SK-N-SH treated with all-trans-retinoic acid at 6 μM for 48 hours (cell line): ENCODE measurements at regions not wholly inside any gene's neighbourhood (a gene's known extent, or its start where the extent isn't known, plus 50 kb on each side); places are given as distances from the start of the nearest gene placed in this dataset.

ENCODE experiments used
- ATAC-seq: fragments of 200-7000 bp; cut with Tn5 transposase; 3 replicates; pipeline ENCODE4 v1.9.1; 2020; ENCODE audit warnings: mild to moderate bottlenecking, moderate library complexity
- ARNTL ChIP-seq: fragments of 450-650 bp; formaldehyde crosslinking; IDR thresholded peaks from 2 replicates; pipeline ENCODE4 v1.5.0; 2020; ENCODE audit warnings: low read depth, mild to moderate bottlenecking, moderate library complexity, borderline replicate concordance
- BACH2 ChIP-seq: fragments of 250-450 bp; sonication (Bioruptor Pico); IDR thresholded peaks from 2 replicates; pipeline ENCODE4 v1.9.0; 2021; ENCODE audit warnings: mild to moderate bottlenecking, borderline replicate concordance
- CREB5 ChIP-seq: fragments of 250-450 bp; sonication (Bioruptor Pico); IDR thresholded peaks from 2 replicates; pipeline ENCODE4 v1.5.1; 2020; ENCODE audit warnings: low read depth, mild to moderate bottlenecking, moderate library complexity
- CSDC2 ChIP-seq: fragments of 250-450 bp; sonication (Bioruptor Pico); IDR thresholded peaks from 2 replicates; pipeline ENCODE4 v1.5.0; 2020; ENCODE audit warnings: mild to moderate bottlenecking, moderate library complexity
- CSRNP3 ChIP-seq: fragments of 250-450 bp; sonication (Bioruptor Pico); IDR thresholded peaks from 2 replicates; pipeline ENCODE4 v1.5.1; 2021; ENCODE audit warnings: mild to moderate bottlenecking, moderate library complexity
- ESRRG ChIP-seq: fragments of 250-450 bp; sonication (Bioruptor Pico); IDR thresholded peaks from 2 replicates; pipeline ENCODE4 v1.6.1; 2021; ENCODE audit warnings: mild to moderate bottlenecking
- GLIS3 ChIP-seq: fragments of 250-450 bp; sonication (Bioruptor Pico); IDR thresholded peaks from 2 replicates; pipeline ENCODE4 v1.5.0; 2020; ENCODE audit warnings: mild to moderate bottlenecking, moderate library complexity
- ISL1 ChIP-seq: fragments of 250-450 bp; sonication (Bioruptor Pico); IDR thresholded peaks from 2 replicates; pipeline ENCODE4 v2.1.2; 2022; ENCODE audit warnings: mild to moderate bottlenecking, moderate library complexity
- PATZ1 ChIP-seq: fragments of 250-450 bp; sonication (Bioruptor Pico); IDR thresholded peaks from 2 replicates; pipeline ENCODE4 v1.8.0; 2020; ENCODE audit warnings: mild to moderate bottlenecking, moderate library complexity, borderline replicate concordance
- POU6F1 ChIP-seq: fragments of 250-450 bp; sonication (Bioruptor Pico); IDR thresholded peaks from 2 replicates; pipeline ENCODE4 v1.8.0; 2021; ENCODE audit warnings: low read depth, mild to moderate bottlenecking, moderate library complexity, borderline replicate concordance
- PPARA ChIP-seq: fragments of 250-450 bp; sonication (Bioruptor Pico); IDR thresholded peaks from 2 replicates; pipeline ENCODE4 v1.5.0; 2020; ENCODE audit warnings: mild to moderate bottlenecking, borderline replicate concordance
- SNAI2 ChIP-seq: fragments of 250-450 bp; sonication (Bioruptor Pico); IDR thresholded peaks from 2 replicates; pipeline ENCODE4 v1.5.0; 2020; ENCODE audit warnings: mild to moderate bottlenecking, moderate library complexity
- TCF4 ChIP-seq: fragments of 250-450 bp; sonication (Bioruptor Pico); IDR thresholded peaks from 2 replicates; pipeline ENCODE4 v1.8.0; 2021; ENCODE audit warnings: mild to moderate bottlenecking, moderate library complexity, borderline replicate concordance
- TOX ChIP-seq: fragments of 250-450 bp; sonication (Bioruptor Pico); IDR thresholded peaks from 2 replicates; pipeline ENCODE4 v1.8.0; 2021; ENCODE audit warnings: mild to moderate bottlenecking, moderate library complexity, borderline replicate concordance
- ZC3H10 ChIP-seq: fragments of 250-450 bp; sonication (Bioruptor Pico); IDR thresholded peaks from 2 replicates; pipeline ENCODE4 v1.5.1; 2021; ENCODE audit warnings: mild to moderate bottlenecking, moderate library complexity
- ZFP3 ChIP-seq: fragments of 250-450 bp; sonication (Bioruptor Pico); IDR thresholded peaks from 2 replicates; pipeline ENCODE4 v1.5.0; 2020; ENCODE audit warnings: mild to moderate bottlenecking, moderate library complexity
- ZNF565 ChIP-seq: fragments of 450-650 bp; formaldehyde crosslinking; conservative IDR thresholded peaks from 2 replicates; pipeline ENCODE4 v1.5.0; 2020; ENCODE audit warnings: low read depth, mild to moderate bottlenecking, moderate library complexity
- ZNF70 ChIP-seq: fragments of 450-650 bp; formaldehyde crosslinking; IDR thresholded peaks from 2 replicates; pipeline ENCODE4 v1.5.0; 2020; ENCODE audit warnings: mild to moderate bottlenecking, moderate library complexity
- ZNF8 ChIP-seq: fragments of 450-650 bp; formaldehyde crosslinking; IDR thresholded peaks from 2 replicates; pipeline ENCODE4 v1.5.0; 2020; ENCODE audit warnings: mild to moderate bottlenecking, moderate library complexity

- no peak for ATAC-seq
- TF ChIP-seq ISL1 (no peak), PPARA (CRISPR knock-in tag) (no peak), PATZ1 (CRISPR knock-in tag) (no peak)
These were observed 211.6 kb upstream of the SFSWAP start for GRCh38 chr12:131499160-131499863.

- no peak for ATAC-seq
- TF ChIP-seq TCF4 (CRISPR knock-in tag) (no peak), GLIS3 (CRISPR knock-in tag) (no peak), SNAI2 (CRISPR knock-in tag) (no peak), ZFP3 (CRISPR knock-in tag) (no peak), ARNTL (CRISPR knock-in tag) (no peak), PATZ1 (CRISPR knock-in tag) (no peak), BACH2 (CRISPR knock-in tag) (no peak), POU6F1 (CRISPR knock-in tag) (no peak), CSDC2 (no peak), CSRNP3 (CRISPR knock-in tag) (no peak), ZNF8 (CRISPR knock-in tag) (no peak)
These were observed 211.1 kb upstream of the SFSWAP start for GRCh38 chr12:131499864-131500190.

- TF ChIP-seq PPARA (CRISPR knock-in tag) (no peak), ZC3H10 (CRISPR knock-in tag) (no peak), ZFP3 (CRISPR knock-in tag) (no peak), ESRRG (no peak), TOX (no peak), CSDC2 (no peak), ISL1 (no peak), TCF4 (CRISPR knock-in tag) (no peak), SNAI2 (CRISPR knock-in tag) (no peak), ARNTL (CRISPR knock-in tag) (no peak), ZNF70 (CRISPR knock-in tag) (no peak)
- ATAC-seq = no peak
These were observed 210.3 kb upstream of the SFSWAP start for GRCh38 chr12:131500564-131500963.

- no peak for TF ChIP-seq TOX
- TF ChIP-seq TCF4 (CRISPR knock-in tag) = no peak
- no peak for TF ChIP-seq ISL1
- no peak for TF ChIP-seq ZNF70 (CRISPR knock-in tag)
- TF ChIP-seq CSRNP3 (CRISPR knock-in tag) = no peak
- no peak for TF ChIP-seq ARNTL (CRISPR knock-in tag)
- TF ChIP-seq CSDC2 = no peak
- TF ChIP-seq ZFP3 (CRISPR knock-in tag) = no peak
- TF ChIP-seq GLIS3 (CRISPR knock-in tag) = no peak
- TF ChIP-seq ZNF565 = no peak
- no peak for TF ChIP-seq CREB5 (CRISPR knock-in tag)
- ATAC-seq = no peak
These were observed 205.3 kb upstream of the SFSWAP start for GRCh38 chr12:131505561-131505960.
